ENCODE measurements at regions not wholly inside any gene's neighbourhood (a gene's known extent, or its start where the extent isn't known, plus 50 kb on each side); places are given as distances from the start of the nearest gene placed in this dataset.

DNA sequence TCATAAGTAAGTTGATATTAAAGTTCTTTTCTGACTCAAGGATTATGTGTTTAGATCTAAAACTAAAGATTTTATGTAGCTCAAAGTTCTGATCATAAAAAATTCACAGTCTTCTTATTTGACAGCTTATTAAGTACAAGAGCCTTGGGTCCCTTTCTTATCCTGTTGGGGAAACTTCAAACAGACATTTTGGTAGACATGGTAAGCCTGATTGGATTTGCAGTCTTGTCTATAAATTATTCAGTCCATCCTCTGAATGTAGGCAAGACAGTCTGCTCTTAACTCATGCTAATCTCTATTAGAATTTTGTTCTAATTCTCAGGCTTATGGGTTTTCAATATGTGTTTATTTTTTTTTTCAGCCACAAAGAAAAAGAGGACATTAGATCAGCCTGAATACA, 1718.7 kb upstream of the SLC10A2 start:
- Mint-ChIP-seq H3K27ac (no peak overlapping the region), H3K36me3 (ENCODE audit: low read depth) (no peaks in the 10 kb centered on the region), H3K4me3 (no peak overlapping the region), H3K4me1 (peaks cover 18% of the 10 kb centered on the region), H3K27me3 (ENCODE audit: low read depth) (no peaks in the 10 kb centered on the region), H3K9me3 (no peaks in the 10 kb centered on the region)
- TF ChIP-seq, protein P1, sequence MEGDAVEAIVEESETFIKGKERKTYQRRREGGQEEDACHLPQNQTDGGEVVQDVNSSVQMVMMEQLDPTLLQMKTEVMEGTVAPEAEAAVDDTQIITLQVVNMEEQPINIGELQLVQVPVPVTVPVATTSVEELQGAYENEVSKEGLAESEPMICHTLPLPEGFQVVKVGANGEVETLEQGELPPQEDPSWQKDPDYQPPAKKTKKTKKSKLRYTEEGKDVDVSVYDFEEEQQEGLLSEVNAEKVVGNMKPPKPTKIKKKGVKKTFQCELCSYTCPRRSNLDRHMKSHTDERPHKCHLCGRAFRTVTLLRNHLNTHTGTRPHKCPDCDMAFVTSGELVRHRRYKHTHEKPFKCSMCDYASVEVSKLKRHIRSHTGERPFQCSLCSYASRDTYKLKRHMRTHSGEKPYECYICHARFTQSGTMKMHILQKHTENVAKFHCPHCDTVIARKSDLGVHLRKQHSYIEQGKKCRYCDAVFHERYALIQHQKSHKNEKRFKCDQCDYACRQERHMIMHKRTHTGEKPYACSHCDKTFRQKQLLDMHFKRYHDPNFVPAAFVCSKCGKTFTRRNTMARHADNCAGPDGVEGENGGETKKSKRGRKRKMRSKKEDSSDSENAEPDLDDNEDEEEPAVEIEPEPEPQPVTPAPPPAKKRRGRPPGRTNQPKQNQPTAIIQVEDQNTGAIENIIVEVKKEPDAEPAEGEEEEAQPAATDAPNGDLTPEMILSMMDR (IDR thresholded peaks at IDR 0.05; ENCODE audit: unreplicated experiment in 3 of 3): no peak

DNA sequence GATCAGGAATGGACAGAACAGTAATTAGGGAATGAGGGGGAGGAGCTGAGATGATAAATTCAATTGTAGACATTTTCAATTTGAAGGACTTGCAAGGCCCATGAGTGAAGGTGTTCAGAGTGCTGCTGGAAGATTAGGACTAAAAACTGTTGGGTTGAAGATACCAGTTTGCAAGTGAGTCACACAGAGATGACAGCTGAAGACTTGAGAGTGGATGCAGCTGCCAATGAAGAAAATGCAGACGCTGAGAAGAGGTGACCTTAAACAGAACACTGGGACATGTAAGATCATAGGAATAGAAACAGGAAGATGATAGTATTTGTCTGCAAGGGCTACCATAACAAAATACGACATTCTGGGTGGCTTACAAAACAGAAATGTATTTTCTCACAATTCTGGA, 1716.5 kb upstream of the SLC10A2 start:
- Mint-ChIP-seq H3K4me1 (peaks cover 29% of the 10 kb centered on the region), H3K4me3 (no peak overlapping the region), H3K27me3 (ENCODE audit: low read depth) (no peaks in the 10 kb centered on the region), H3K27ac (no peak overlapping the region), H3K36me3 (ENCODE audit: low read depth) (no peaks in the 10 kb centered on the region), H3K9me3 (no peaks in the 10 kb centered on the region)
- TF ChIP-seq, protein P1 (IDR thresholded peaks at IDR 0.05; ENCODE audit: unreplicated experiment in 3 of 3): no peak

DNA sequence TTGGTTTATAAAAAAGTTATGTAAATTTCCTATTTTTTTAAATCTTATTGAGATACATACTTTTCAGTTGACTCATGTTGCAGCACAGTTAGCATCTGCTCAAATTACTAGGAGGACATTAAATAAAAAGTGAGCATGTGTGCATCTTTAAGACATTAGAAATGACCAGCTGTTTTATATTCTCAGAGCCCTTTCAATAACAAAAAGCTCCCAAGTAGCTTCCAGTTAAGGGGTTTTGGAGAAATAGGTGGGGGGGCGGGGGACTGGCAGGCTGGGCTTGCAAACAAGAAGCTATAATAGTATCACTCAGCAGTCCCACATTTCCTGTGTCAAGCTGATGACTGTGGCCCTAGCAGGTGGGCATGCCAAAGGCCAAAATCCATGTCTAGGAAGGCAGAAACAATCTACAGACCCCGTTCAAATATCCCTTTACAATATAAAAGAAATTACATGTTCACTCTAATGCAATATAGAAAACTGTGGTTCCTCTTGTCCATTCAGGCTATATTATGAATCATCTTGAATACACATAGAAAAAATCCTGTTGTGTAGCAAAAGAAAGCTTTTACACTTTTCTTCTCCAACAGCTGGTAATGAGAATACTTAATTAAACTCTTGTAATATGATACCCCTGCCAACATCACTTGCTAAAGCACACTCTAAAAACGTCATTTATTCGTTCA, 1713.2 kb upstream of the SLC10A2 start:
- H3K4me3 Mint-ChIP-seq: no peak overlapping the region

DNA sequence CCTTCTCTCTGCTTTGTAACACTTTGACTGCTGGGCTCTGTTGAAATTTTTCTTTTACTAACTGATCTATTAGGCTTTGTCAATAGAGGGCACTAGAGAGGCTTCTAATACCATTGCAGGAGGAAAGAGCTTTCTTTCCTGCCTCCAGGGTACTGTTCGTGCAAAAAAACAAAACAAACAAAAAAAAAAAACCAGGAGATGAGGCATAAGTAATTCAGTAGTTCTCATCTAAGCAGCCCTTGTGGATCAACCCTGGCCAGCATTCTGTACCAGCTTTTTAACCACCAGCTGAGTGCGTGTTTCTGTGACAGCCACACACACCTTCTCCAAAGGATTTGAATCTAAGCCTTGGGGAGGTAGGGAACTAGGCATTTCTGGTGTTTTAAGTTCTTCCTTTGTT, 1707.6 kb upstream of the SLC10A2 start:
- TF ChIP-seq, protein P1 (IDR thresholded peaks at IDR 0.05; ENCODE audit: unreplicated experiment in 3 of 3): peak; percentile 18 to 55 (median 25)
- no peak overlapping the region for H3K27ac Mint-ChIP-seq
- H3K27me3 Mint-ChIP-seq (ENCODE audit: low read depth): no peaks in the 10 kb centered on the region
- H3K4me1 Mint-ChIP-seq: no peaks in the 10 kb centered on the region
- no peaks in the 10 kb centered on the region for H3K36me3 Mint-ChIP-seq (ENCODE audit: low read depth)
- peaks cover 9% of the 10 kb centered on the region for H3K9me3 Mint-ChIP-seq
- no peak overlapping the region for H3K4me3 Mint-ChIP-seq

More for the DNA sequence above, 1713.2 kb upstream of the SLC10A2 start:
- TF ChIP-seq, protein P1 (IDR thresholded peaks at IDR 0.05; ENCODE audit: unreplicated experiment in 3 of 3): no peak
- H3K9me3 Mint-ChIP-seq: peaks cover 6% of the 10 kb centered on the region
- H3K27me3 Mint-ChIP-seq (ENCODE audit: low read depth): no peaks in the 10 kb centered on the region
- H3K27ac Mint-ChIP-seq: peak overlapping the region in 2 of 3 experiments; percentile 12 to 42
- H3K36me3 Mint-ChIP-seq (ENCODE audit: low read depth): no peaks in the 10 kb centered on the region
- peaks cover 29% of the 10 kb centered on the region for H3K4me1 Mint-ChIP-seq

DNA sequence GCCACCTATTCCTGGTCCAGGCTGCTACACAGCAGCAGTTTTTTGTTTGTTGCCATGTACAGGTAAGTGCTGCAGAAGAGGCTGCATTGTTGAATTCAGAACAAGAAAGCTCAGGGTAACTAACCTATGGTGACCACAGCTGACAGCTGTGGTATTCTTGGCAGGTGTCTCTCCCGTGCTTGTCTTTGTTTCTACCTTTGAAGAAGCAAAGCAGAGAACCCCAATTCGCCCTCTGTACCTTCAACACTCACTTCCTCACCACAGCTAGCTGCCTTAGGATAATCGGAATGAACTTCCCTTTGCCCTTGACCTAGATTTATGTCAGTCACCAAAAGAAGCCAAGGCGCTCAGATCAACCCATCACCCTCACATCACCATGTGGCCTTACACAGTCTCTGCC, 1703.3 kb upstream of the SLC10A2 start:
- Mint-ChIP-seq H3K36me3 (ENCODE audit: low read depth) (no peaks in the 10 kb centered on the region), H3K9me3 (peaks cover 4% of the 10 kb centered on the region), H3K4me3 (no peak overlapping the region), H3K4me1 (peaks cover 4% of the 10 kb centered on the region), H3K27me3 (ENCODE audit: low read depth) (no peaks in the 10 kb centered on the region), H3K27ac (no peak overlapping the region)
- TF ChIP-seq, protein P1 (IDR thresholded peaks at IDR 0.05; ENCODE audit: unreplicated experiment in 3 of 3): no peak

DNA sequence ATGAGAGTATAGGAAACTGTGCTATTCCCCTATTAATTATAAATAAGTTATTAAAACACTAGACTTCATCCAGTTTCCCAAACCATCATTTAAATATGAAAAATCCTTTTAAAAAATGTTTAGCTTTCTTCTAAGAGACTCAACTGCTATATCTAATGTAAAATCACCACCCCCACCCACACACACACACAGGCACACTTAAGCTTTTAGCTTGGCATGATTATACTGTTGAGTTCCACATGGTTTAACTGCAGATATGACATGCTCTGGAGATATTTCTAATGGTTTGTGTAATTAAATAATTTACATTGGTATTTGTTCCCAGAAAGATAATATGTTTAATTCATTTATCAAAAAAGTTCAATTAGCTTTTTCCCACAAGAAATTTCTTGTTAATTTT, 1700.1 kb upstream of the SLC10A2 start:
- Mint-ChIP-seq H3K4me3 (no peak overlapping the region), H3K36me3 (ENCODE audit: low read depth) (no peaks in the 10 kb centered on the region), H3K27me3 (ENCODE audit: low read depth) (no peaks in the 10 kb centered on the region), H3K4me1 (peaks cover 4% of the 10 kb centered on the region), H3K27ac (no peak overlapping the region), H3K9me3 (peaks cover 3% of the 10 kb centered on the region)
- TF ChIP-seq, protein P1 (IDR thresholded peaks at IDR 0.05; ENCODE audit: unreplicated experiment in 3 of 3): no peak
